IPS-18c (cell line): ENCODE measurements at regions not wholly inside any gene's neighbourhood (a gene's known extent, or its start where the extent isn't known, plus 50 kb on each side); places are given as distances from the start of the nearest gene placed in this dataset.
"Not testable (repeated sequence)": the region's sequence is repeated elsewhere in the genome, so short reads cannot be mapped to it uniquely, and the experiment has no call there.

Source experiments
- H3K4me3 ChIP-seq: 2 replicates; pipeline ENCODE4 v1.7.0; 2013; ENCODE audit warnings: low read depth, mild to moderate bottlenecking, low read length, moderate library complexity; ENCODE audit not compliant: insufficient read depth
- H3K9me3 ChIP-seq: one replicate; pipeline ENCODE4 v1.6.1; 2013; ENCODE audit warnings: mild to moderate bottlenecking, low read length, moderate library complexity; ENCODE audit not compliant: control insufficient read depth, insufficient read depth

GRCh38 chr13:73522937-73523336 is 464.1 kb downstream of the KLF5 start:
- H3K9me3 ChIP-seq, result no peaks in the 10 kb centered on the region
- no peak overlapping the region for H3K4me3 ChIP-seq

DNA sequence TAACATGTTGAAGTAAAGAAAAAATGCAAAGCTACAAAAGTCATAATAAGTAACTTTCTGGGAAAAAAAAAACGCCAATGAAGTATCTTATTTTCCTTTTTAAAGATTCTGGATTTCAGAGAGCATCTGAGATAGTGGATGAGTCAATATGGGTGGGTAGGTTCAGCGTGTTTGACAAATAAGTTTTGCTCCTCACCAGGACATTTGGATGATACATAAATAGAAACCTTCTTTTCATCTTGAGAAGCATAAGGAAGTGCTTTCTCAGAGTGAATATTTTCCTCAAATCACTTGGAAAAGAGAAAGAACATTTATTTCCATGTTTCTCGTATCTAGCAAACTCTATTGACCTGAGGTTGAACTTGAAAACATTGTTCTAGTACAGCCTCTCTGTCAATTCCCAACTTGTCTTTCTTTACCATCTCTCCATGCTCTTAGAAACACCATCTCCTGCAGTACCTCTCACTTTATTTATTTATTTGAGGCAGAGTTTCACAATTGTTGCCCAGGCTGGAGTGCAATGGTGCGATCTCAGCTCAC is 463.2 kb downstream of the KLF5 start:
- H3K9me3 ChIP-seq, result no peaks in the 10 kb centered on the region
- no peak overlapping the region for H3K4me3 ChIP-seq

GRCh38 chr13:73521290-73521624 is 462.5 kb downstream of the KLF5 start:
- no peaks in the 10 kb centered on the region for H3K9me3 ChIP-seq
- H3K4me3 ChIP-seq, result no peak overlapping the region

DNA sequence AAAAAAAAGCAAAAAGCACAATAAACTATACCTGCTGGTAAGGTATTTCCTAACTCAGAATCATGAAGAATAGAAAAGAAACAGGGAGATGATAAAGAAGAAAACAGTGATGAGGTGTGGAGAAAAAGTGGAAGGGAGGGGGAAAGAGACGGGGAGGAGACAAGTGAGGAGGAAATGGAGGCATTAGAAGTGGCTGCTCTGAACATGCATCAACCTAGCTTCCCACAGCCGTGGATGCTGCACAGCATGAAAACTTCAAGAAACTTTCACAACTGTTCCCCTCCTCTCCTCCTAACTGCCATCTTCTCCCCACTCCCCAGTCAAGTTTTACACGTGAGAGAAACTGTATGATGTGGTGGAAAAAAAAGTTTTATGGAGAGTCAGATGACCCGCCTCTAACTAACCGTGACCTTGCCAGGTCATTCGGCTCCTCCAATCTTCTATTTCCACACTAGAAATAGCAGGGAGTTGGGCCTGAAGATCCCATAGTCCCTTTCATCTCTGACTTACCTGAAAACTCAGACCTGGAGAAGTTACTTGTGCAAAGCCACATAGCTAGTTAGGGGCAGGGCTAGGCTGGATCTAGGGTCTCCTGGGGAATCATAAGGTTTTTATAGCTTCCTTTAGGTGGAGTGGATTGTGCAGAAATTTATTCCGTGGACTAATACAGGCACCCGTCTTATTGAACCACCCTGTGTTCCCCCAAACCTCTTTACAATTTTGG is 461.9 kb downstream of the KLF5 start:
- Histone ChIP-seq H3K9me3 (no peaks in the 10 kb centered on the region), H3K4me3 (no peak overlapping the region)

DNA sequence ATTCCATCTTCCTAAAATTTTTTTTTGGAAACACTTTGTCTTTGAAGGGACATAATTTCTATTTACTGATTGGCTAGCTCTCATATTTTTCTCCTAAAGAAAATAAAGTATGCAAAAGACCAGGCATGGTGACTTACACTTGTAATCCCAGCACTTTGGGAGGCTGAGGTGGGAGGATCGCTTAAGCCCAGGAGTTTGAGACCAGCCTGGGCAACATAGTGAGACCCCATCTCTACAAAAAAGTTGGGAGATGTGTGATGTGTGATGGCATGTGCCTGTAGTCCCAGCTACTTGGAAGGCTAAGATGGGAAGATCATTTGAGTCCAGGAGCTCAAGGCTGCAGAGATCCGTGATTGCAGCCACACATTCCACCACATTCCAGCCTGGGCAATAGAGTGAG is 461.3 kb downstream of the KLF5 start:
- H3K4me3 ChIP-seq, H3K9me3 ChIP-seq: not testable (repeated sequence)

DNA sequence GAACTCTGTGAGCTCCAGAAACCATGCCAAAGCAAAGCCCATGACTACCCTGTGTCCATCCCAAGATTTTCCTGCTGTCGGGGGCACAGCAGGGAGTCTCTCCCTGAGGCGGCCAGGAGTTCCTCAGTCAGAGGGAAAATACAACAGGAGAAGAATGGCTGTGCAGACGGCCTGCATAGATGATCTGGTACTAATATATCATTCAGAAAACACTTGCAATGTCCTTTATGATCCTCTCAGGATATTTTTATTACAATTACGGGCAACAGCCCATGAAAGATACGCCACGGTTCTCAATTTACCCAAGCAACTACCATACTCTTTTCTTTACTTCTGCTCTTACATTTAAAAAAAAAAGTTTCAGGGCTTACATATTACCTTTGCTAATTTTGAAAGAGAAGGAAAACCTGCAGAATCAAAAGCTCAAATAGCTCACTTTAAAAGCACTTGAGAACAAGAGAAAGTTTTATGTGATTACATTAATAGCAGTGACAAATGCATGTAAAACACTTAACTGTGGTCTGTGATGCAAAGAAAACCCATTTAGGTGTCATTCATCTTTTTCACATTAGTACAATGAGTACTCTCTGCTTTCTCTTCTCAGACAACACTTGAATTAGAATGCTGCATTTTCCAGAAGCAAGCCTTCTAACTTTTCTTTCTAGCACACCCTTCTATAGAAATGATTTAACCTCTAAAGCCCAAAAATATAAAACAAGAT is 460.8 kb downstream of the KLF5 start:
- H3K9me3 ChIP-seq, result no peaks in the 10 kb centered on the region
- no peak overlapping the region for H3K4me3 ChIP-seq

DNA sequence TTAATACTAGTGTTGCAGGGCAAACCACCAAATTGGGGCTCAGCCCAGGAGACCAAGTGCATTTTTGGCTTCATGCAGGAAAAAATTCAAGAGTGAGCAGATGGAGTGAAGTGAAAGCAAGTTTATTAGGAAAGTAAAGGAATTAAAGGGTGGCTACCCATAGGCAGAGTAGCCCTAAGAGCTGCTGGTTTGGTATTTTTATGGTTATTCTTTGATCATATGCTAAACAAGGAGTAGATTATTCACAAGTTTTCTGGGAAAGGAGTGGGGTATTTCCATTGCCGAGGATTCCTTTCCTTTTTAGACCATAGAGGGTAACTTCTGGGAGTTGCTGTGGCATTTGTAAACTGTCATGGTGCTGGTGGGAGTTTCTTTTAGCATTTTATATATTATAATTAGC is 459.0 kb downstream of the KLF5 start:
- Histone ChIP-seq H3K4me3 (no peak overlapping the region), H3K9me3 (no peaks in the 10 kb centered on the region)

GRCh38 chr13:73516731-73517130 is 457.9 kb downstream of the KLF5 start:
- no peak overlapping the region for H3K4me3 ChIP-seq
- H3K9me3 ChIP-seq, result no peaks in the 10 kb centered on the region

DNA sequence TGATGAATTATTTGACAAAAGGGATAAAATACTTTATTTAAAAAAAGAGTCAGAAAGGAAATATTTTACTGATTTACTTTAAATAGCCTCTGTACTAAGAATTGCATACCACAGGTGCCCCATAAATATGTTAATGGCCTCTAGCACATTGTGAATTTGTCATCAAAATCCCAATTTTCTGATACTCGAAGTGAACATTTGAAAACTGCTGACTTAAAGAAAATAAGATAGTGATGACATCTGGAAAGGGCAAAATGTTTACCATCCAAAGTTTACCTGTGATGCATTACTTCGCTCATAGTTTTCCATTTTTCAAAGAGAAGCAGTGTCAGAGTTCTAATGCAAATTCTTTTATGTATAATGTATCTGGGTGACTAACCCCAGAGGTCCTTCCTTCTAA is 455.4 kb downstream of the KLF5 start:
- no peaks in the 10 kb centered on the region for H3K9me3 ChIP-seq

DNA sequence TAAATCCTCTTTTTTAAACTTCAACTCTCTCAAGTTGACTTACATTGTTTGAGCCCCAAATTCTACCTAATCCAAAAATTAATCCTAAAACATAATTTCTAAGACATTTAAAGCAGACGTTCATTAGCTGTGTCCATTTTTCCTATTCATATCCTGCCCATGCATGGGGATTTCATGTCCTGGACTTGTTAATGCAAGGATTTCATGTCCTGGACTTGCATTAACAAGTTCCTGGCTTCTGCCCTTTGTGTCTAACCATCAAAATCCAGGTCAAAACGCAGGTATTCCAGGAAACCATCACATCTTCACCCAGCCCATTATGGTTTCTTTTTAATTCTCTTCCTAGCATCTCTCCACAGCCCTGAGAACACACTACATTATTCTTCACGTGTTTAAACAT is 454.9 kb downstream of the KLF5 start:
- H3K4me3 ChIP-seq, result no peak overlapping the region

More for the DNA sequence above, 455.4 kb downstream of the KLF5 start:
- H3K4me3 ChIP-seq, result no peak overlapping the region

DNA sequence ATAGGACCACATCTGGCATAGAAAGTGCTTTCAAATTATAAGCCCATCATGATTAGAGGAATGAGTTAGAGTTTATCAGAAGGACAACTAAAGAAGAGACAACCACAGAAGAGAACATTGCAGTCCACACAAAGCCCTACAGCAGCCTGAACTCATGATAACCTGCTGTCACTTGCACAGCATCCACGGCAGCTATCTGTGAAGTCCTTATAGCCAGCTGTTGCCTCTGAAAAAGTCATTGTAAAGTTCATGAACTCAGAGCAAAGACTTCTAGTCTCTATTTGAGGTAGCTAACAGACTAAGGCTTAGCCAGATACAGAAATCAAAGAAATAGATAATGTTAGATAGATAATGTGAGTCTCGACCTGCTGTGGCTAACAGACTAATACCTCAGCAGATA is 450.0 kb downstream of the KLF5 start:
- Histone ChIP-seq H3K4me3 (no peak overlapping the region), H3K9me3 (no peaks in the 10 kb centered on the region)

More for the DNA sequence above, 454.9 kb downstream of the KLF5 start:
- H3K9me3 ChIP-seq, result no peaks in the 10 kb centered on the region

GRCh38 chr13:73505376-73505890 is 446.6 kb downstream of the KLF5 start:
- Histone ChIP-seq H3K9me3 (no peaks in the 10 kb centered on the region), H3K4me3 (no peak overlapping the region)

DNA sequence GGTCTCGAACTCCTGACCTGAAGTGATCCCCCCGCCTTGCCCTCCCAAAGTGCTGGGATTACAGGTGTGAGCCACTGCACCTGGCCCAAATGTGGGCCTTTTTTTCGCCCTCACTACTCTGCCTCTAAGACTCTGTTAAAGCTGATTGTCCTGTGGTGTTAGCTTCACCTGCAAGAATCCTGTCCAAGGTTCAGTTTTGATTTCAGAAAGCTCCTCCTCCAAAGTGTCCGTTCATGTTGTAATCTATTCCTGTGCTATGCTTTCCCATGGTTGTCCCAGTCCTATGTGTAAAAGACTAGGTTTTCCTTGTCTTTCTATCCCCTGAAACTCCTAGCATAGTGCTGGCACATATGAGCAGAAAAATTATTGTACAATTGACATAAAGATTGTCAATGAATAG is 440.9 kb downstream of the KLF5 start:
- H3K4me3 ChIP-seq, result no peak overlapping the region
- no peaks in the 10 kb centered on the region for H3K9me3 ChIP-seq

- Histone ChIP-seq H3K9me3 (no peaks in the 10 kb centered on the region), H3K4me3 (no peak overlapping the region)
These were observed 438.6 kb downstream of the KLF5 start for GRCh38 chr13:73497430-73497829.

DNA sequence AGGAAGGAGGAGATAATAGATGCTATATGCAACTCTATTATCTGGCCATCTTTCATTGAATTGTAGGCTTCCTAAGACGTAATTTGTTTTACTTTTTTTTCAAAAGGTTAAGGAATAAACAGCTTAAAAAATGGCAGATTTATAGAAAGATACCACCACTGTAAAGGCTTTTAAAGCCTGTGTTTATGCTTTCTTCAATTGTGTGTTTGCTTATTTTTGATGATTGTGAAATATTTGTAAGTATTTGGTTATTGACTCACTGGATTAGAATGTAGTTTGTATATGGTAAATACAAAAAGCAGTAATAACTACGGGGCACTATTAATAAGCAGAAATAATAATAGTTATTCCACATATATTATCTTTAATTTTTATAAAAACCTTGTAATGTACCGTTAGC is 437.9 kb downstream of the KLF5 start:
- Histone ChIP-seq H3K9me3 (no peaks in the 10 kb centered on the region), H3K4me3 (no peak overlapping the region)

- Histone ChIP-seq H3K4me3 (no peak overlapping the region), H3K9me3 (no peaks in the 10 kb centered on the region)
These were observed 434.0 kb downstream of the KLF5 start for GRCh38 chr13:73492811-73493210.

- Histone ChIP-seq H3K9me3 (no peaks in the 10 kb centered on the region), H3K4me3 (no peak overlapping the region)
These were observed 423.8 kb downstream of the KLF5 start for GRCh38 chr13:73482556-73482955.

DNA sequence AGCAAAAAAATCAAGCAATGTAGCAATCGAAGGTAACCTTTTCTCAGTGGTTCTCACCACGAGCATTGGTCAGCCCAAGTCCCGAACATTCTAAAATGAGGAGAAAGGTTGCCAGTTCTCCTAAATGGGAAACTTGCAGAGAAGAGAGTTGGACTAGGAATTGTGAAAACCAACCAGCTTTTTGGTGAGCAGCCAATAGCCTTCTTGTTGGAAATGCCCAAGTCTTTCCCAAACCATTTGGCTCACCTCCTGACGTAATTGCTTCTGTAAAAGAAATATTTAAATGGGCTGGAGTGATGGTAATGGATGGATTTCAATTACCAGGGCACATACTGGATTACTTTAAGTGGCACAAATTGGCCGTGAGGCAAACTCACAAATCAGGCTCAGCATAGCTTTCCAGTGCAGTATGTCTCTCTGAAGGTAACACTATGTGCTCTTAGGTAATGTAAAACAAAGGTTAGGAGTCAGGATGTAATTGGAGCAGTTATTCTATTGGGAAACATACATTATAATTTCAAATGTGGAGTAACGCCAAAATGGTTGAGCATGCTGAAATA is 423.2 kb downstream of the KLF5 start:
- no peaks in the 10 kb centered on the region for H3K9me3 ChIP-seq
- H3K4me3 ChIP-seq, result no peak overlapping the region
